SHP77 (cell line): ENCODE measurements at regions not wholly inside any gene's neighbourhood (a gene's known extent, or its start where the extent isn't known, plus 50 kb on each side); places are given as distances from the start of the nearest gene placed in this dataset.

ENCODE experiments used
- DNase-seq, 2 experiments: peaks; one replicate each; lab custom pipeline; 2025; lab: John Stamatoyannopoulos, UW

DNA sequence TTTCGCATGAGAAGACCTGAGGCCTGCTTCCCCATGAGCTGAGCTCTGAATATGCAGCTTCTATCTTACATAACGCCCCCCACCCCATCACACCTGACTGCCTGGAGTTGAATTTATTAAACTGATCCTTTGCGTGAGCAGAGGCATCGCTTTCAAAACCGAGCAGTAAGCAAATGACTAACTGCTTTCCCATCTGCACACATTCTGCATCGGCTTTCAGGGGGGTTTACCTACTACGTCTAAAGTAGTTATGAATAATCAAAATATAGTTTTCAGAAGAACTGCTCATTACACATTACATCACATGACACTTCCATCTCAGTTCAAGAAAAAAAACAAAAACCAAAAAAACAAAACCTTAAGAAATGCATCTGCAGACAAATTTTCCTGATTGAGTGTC, 54.7 kb upstream of the EGR2 start:
- no peak for DNase-seq

DNA sequence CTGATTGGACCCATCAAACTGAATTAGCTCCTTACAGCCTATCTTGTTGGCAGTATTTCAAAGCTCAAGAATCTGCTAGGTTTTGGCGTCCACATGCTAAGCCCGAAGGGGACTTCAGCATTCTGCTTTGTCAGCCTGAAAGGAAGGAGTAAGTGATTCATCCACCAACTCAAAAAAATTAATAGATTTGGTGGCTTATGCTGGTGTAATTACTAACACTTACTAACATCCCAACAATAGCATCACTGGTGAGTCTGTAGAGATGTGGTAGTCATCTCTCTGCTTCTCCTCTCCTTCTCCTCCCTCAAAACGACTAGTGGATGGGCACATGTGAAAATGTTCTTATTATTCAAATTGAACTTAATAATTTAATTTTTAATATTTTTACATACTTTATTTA, 53.8 kb upstream of the EGR2 start:
- no peak for DNase-seq

DNA sequence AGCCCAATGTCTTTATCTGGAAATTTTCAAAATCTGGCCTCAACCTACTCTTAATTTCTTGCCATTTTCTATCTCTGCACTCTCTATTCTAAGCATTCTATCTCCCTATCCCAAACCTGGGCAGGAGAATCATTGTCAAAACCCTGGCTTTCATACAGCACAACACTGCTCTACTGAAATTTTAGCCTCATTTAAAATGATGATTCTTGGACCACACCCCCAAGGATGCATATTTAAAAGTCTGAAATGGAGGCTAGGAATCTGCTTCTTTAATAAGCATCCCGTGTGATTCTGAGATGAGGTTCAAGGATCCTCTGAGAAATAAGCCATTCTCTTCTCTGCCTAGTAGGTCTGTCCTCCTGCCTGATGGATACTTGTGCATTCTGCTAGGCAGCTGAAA, 50.8 kb upstream of the EGR2 start:
- DNase-seq: no peak

DNA sequence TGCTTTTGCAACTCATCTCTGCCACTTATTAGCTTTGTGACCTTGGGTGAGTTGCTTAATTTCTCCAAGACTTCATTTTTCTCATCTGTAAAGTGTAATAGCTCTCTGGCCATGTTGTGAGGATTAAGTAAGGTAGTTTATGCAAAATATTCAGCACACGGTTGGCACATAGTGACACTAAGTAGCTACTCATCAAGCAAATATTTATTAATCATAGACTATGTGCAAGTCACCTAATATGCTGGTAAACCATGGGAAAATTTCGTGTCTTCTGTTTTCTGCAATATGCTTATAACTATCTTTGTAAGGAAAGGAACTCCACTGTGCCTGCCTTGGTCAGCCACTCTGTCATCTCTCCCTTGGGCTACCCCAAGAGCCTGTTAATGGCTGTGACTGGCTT, 50.3 kb upstream of the EGR2 start:
- no peak for DNase-seq
